Calu3 (cell line): ENCODE measurements at regions not wholly inside any gene's neighbourhood (a gene's known extent, or its start where the extent isn't known, plus 50 kb on each side); places are given as distances from the start of the nearest gene placed in this dataset.

Experiments
- BruUV-seq: library from RNA; stranded (reverse); fragments of 400-500 nt; replicated peaks from 2 replicates; lab custom pipeline; 2021; lab: Mats Ljungman, UMichigan
- CTCF ChIA-PET: fragments of 300-600 bp; sonication (Branson Sonifier 250); formaldehyde crosslinking; loops from one replicate; lab custom pipeline; 2022; ENCODE audit warnings: antibody characterized with exemption; lab: Charles Lee
- DNase-seq: peaks from one replicate; pipeline ENCODE4 v3.0.0; 2022
- H3K27ac Mint-ChIP-seq: one replicate; pipeline ENCODE4 v1.8.0; 2022; ENCODE audit warnings: mixed read lengths; ENCODE audit not compliant: unreplicated experiment
- H3K27me3 Mint-ChIP-seq: one replicate; pipeline ENCODE4 v1.8.0; 2022; ENCODE audit warnings: mixed read lengths; ENCODE audit not compliant: unreplicated experiment
- H3K36me3 Mint-ChIP-seq: one replicate; pipeline ENCODE4 v1.8.0; 2022; ENCODE audit warnings: mild to moderate bottlenecking, moderate library complexity, mixed read lengths; ENCODE audit not compliant: insufficient read depth, unreplicated experiment
- H3K4me1 Mint-ChIP-seq: one replicate; pipeline ENCODE4 v1.8.0; 2022; ENCODE audit warnings: mild to moderate bottlenecking, low read depth, mixed read lengths; ENCODE audit not compliant: unreplicated experiment
- H3K4me3 Mint-ChIP-seq: one replicate; pipeline ENCODE4 v1.8.0; 2022; ENCODE audit warnings: mild to moderate bottlenecking, low read depth, moderate library complexity, mixed read lengths; ENCODE audit not compliant: unreplicated experiment
- H3K9me3 Mint-ChIP-seq: one replicate; pipeline ENCODE4 v1.8.0; 2022; ENCODE audit warnings: low read depth, mixed read lengths; ENCODE audit not compliant: unreplicated experiment
- intact Hi-C: fragments of 100-400 bp; cut with micrococcal nuclease; formaldehyde crosslinking; loops from one replicate; pipeline ENCODE4 v1.10.0; 2022; ENCODE audit not compliant: unreplicated experiment
- TF ChIP-seq, protein P1 (sequence below): fragments of 200-600 bp; IDR thresholded peaks from one replicate; pipeline ENCODE4 v1.8.0; 2022; ENCODE audit warnings: antibody characterized with exemption; ENCODE audit not compliant: unreplicated experiment

GRCh38 chr3:46102780-46103130, 75.5 kb upstream of the XCR1 start:
- Mint-ChIP-seq H3K4me1 (peaks cover 23% of the 10 kb centered on the region), H3K4me3 (no peak overlapping the region), H3K27me3 (no peaks in the 10 kb centered on the region), H3K27ac (no peak overlapping the region), H3K9me3 (no peaks in the 10 kb centered on the region), H3K36me3 (no peaks in the 10 kb centered on the region)
- CTCF ChIA-PET = no interaction called here
- TF ChIP-seq, protein P1, sequence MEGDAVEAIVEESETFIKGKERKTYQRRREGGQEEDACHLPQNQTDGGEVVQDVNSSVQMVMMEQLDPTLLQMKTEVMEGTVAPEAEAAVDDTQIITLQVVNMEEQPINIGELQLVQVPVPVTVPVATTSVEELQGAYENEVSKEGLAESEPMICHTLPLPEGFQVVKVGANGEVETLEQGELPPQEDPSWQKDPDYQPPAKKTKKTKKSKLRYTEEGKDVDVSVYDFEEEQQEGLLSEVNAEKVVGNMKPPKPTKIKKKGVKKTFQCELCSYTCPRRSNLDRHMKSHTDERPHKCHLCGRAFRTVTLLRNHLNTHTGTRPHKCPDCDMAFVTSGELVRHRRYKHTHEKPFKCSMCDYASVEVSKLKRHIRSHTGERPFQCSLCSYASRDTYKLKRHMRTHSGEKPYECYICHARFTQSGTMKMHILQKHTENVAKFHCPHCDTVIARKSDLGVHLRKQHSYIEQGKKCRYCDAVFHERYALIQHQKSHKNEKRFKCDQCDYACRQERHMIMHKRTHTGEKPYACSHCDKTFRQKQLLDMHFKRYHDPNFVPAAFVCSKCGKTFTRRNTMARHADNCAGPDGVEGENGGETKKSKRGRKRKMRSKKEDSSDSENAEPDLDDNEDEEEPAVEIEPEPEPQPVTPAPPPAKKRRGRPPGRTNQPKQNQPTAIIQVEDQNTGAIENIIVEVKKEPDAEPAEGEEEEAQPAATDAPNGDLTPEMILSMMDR = no peak
- BruUV-seq = no TSS peak
- no peak for DNase-seq
- intact Hi-C loops = no loop called here

DNA sequence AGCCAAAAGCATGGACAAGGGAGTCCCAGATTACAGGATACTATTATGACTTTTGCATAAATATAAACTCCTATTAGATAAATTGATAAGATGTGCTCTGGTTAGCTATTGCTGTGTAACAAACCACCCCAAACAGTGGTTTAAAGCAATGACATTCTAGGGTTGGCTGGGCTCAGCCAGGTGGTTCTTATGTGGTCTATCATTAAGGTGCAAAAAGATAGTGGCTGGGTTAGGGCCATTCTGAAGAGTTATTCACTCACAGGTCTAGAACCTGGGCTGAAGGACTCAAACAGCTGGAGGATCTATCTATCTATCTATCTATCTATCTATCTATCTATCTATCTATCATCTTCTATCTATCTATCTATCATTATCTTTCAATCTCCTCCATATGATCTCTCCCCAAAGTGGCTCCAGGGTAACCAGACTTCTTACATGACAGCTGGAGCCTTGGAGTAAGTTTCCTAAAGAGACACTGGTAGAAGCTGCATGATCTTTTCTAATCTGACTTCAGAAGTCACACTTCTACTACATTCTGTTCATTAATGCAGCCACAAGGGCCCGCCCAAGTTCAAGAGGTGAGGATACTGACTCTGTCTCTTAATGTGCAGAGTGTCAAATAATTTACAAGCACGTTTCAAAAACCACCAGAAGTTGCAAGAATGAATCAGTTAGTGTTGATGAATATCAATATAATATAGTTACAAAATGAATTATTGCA, 74.9 kb upstream of the XCR1 start:
- BruUV-seq = no TSS peak
- intact Hi-C loops = no loop called here
- H3K9me3 Mint-ChIP-seq = no peaks in the 10 kb centered on the region
- H3K36me3 Mint-ChIP-seq = no peaks in the 10 kb centered on the region
- CTCF ChIA-PET = no interaction called here
- DNase-seq = no peak
- no peak overlapping the region for H3K4me3 Mint-ChIP-seq
- H3K27me3 Mint-ChIP-seq = no peaks in the 10 kb centered on the region
- H3K27ac Mint-ChIP-seq = no peak overlapping the region
- TF ChIP-seq, protein P1 = no peak
- peaks cover 26% of the 10 kb centered on the region for H3K4me1 Mint-ChIP-seq

- DNase-seq = no peak
- no peak overlapping the region for H3K27ac Mint-ChIP-seq
- no peak overlapping the region for H3K4me3 Mint-ChIP-seq
- H3K9me3 Mint-ChIP-seq = no peaks in the 10 kb centered on the region
- BruUV-seq = no TSS peak
- intact Hi-C loops = no loop called here
- TF ChIP-seq, protein P1 = no peak
- H3K27me3 Mint-ChIP-seq = no peaks in the 10 kb centered on the region
- no peaks in the 10 kb centered on the region for H3K36me3 Mint-ChIP-seq
- CTCF ChIA-PET = no interaction called here
- peaks cover 26% of the 10 kb centered on the region for H3K4me1 Mint-ChIP-seq
Observed at GRCh38 chr3:46100812-46101211, 73.5 kb upstream of the XCR1 start.

GRCh38 chr3:46098319-46098761, 71.1 kb upstream of the XCR1 start:
- Mint-ChIP-seq H3K4me1 (peaks cover 17% of the 10 kb centered on the region), H3K9me3 (peaks cover 3% of the 10 kb centered on the region), H3K4me3 (no peak overlapping the region), H3K27ac (no peak overlapping the region), H3K36me3 (no peaks in the 10 kb centered on the region), H3K27me3 (no peaks in the 10 kb centered on the region)
- intact Hi-C loops = no loop called here
- TF ChIP-seq, protein P1 = no peak
- CTCF ChIA-PET = interaction anchor here (0.7 kb wide), 1 partner anchor 276 kb away, joined by 4 read pairs; no protein-coding TSS in a partner anchor
- BruUV-seq = no TSS peak
- no peak for DNase-seq
